Neural progenitor cell (in vitro differentiated cells): ENCODE measurements at regions not wholly inside any gene's neighbourhood (a gene's known extent, or its start where the extent isn't known, plus 50 kb on each side); places are given as distances from the start of the nearest gene placed in this dataset.

Experiments
- EZH2 ChIP-seq: fragments of 200-600 bp; sonication (generic); IDR thresholded peaks from 2 replicates; pipeline ENCODE4 v1.6.1; 2017; ENCODE audit warnings: antibody characterized with exemption, mild to moderate bottlenecking, moderate library complexity
- EZH2phosphoT487 ChIP-seq: fragments of 200-600 bp; sonication (generic); IDR thresholded peaks from 2 replicates; pipeline ENCODE4 v1.6.1; 2017; ENCODE audit warnings: antibody characterized with exemption
- TF ChIP-seq, protein P1 (sequence below): fragments of 200-600 bp; sonication (generic); IDR thresholded peaks from 2 replicates; pipeline ENCODE4 v1.5.1; 2017; ENCODE audit warnings: antibody characterized with exemption, mild to moderate bottlenecking

DNA sequence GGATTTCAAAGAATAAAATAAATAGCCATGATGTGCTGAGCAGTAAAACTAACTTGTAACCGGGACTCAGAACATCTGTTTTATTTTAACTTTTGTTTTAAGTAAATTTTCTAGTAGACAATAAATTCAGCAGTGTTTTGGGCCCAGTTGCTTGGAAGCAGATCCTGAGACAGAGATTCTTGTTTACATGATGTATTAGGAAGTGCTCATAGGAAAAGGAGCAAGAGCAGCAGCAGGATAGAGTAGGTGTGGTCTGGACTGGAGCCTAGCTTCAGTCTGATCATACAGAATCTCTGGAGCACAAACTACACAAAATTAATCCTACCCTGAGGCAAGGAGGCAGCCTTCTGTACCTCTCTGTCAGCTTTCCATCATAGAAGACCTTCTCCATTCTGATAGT, 139.2 kb upstream of the CCNH start:
- TF ChIP-seq, protein P1, sequence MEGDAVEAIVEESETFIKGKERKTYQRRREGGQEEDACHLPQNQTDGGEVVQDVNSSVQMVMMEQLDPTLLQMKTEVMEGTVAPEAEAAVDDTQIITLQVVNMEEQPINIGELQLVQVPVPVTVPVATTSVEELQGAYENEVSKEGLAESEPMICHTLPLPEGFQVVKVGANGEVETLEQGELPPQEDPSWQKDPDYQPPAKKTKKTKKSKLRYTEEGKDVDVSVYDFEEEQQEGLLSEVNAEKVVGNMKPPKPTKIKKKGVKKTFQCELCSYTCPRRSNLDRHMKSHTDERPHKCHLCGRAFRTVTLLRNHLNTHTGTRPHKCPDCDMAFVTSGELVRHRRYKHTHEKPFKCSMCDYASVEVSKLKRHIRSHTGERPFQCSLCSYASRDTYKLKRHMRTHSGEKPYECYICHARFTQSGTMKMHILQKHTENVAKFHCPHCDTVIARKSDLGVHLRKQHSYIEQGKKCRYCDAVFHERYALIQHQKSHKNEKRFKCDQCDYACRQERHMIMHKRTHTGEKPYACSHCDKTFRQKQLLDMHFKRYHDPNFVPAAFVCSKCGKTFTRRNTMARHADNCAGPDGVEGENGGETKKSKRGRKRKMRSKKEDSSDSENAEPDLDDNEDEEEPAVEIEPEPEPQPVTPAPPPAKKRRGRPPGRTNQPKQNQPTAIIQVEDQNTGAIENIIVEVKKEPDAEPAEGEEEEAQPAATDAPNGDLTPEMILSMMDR, result no peak
- TF ChIP-seq EZH2phosphoT487, result no peak
- TF ChIP-seq EZH2, result no peak
